HCT116 (cell line): ENCODE measurements at regions not wholly inside any gene's neighbourhood (a gene's known extent, or its start where the extent isn't known, plus 50 kb on each side); places are given as distances from the start of the nearest gene placed in this dataset.

Experiments
- ATF3 ChIP-seq: IDR thresholded peaks from 2 replicates; pipeline ENCODE4 v1.6.1; 2012
- CEBPB ChIP-seq: IDR thresholded peaks from 2 replicates; pipeline ENCODE4 v1.6.1; 2012; ENCODE audit warnings: low read depth
- CTCF ChIP-seq, 3 experiments: fragments of 200-600 bp in 1 of 3; sonication (generic) in 1 of 3; IDR thresholded peaks in 2 of 3; conservative IDR thresholded peaks in 1 of 3; 2 replicates each; pipeline ENCODE4 v1.5.1; 2012 to 2017; ENCODE audit warnings: low read depth in 2 of 3, low read length in 2 of 3, antibody characterized with exemption in 1 of 3, borderline replicate concordance in 1 of 3, control low read depth in 1 of 3, mild to moderate bottlenecking in 1 of 3, mixed read lengths in 1 of 3, mixed run types in 1 of 3, moderate library complexity in 1 of 3; ENCODE audit not compliant: insufficient read depth in 1 of 3
- EZH2 ChIP-seq: fragments of 200-600 bp; sonication (generic); IDR thresholded peaks from 2 replicates; pipeline ENCODE4 v1.6.1; 2017; ENCODE audit warnings: antibody characterized with exemption, mixed run types
- MAX ChIP-seq: IDR thresholded peaks from 2 replicates; pipeline ENCODE4 v1.6.1; 2012
- POLR2A ChIP-seq: IDR thresholded peaks from 2 replicates; pipeline ENCODE4 v1.7.0; 2011; ENCODE audit warnings: borderline replicate concordance; ENCODE audit not compliant: insufficient read depth, insufficient read length; ENCODE audit errors: extremely low read depth
- POLR2AphosphoS5 ChIP-seq: IDR thresholded peaks from 2 replicates; pipeline ENCODE4 v1.6.1; 2011; ENCODE audit warnings: mild to moderate bottlenecking, low read depth, low read length, moderate library complexity
- RAD21 ChIP-seq: IDR thresholded peaks from 2 replicates; pipeline ENCODE4 v1.6.1; 2012; ENCODE audit warnings: low read depth, mild to moderate bottlenecking
- REST ChIP-seq: IDR thresholded peaks from 2 replicates; pipeline ENCODE4 v1.6.1; 2012; ENCODE audit warnings: low read depth
- SRF ChIP-seq: IDR thresholded peaks from 2 replicates; pipeline ENCODE4 v1.6.1; 2012; ENCODE audit warnings: low read depth
- ZBTB33 ChIP-seq: IDR thresholded peaks from 2 replicates; pipeline ENCODE4 v1.6.1; 2011; ENCODE audit warnings: mild to moderate bottlenecking, low read length, moderate library complexity; ENCODE audit not compliant: insufficient replicate concordance; ENCODE audit errors: extremely low read depth
- ZFX ChIP-seq: fragments of 450-650 bp; IDR thresholded peaks from 2 replicates; pipeline ENCODE4 v1.6.1; 2017
- ZNF274 ChIP-seq: fragments of 200-500 bp; sonication (Bioruptor generic); IDR thresholded peaks from 2 replicates; pipeline ENCODE4 v1.6.1; 2014; ENCODE audit warnings: mild to moderate bottlenecking, low read depth, low read length, inconsistent platforms

- TF ChIP-seq MAX = no peak
- TF ChIP-seq ZNF274 = no peak
- TF ChIP-seq CTCF (IDR thresholded peaks at IDR 0.05 in 2 of 3, conservative IDR thresholded peaks at IDR 0.05 in 1 of 3; ENCODE audit: borderline replicate concordance in 1 of 3, insufficient read depth in 1 of 3, low read depth in 2 of 3, low read length in 2 of 3) = no peak
- TF ChIP-seq EZH2 = no peak
- TF ChIP-seq ZBTB33 = no peak
- no peak for TF ChIP-seq POLR2A
- TF ChIP-seq CEBPB = no peak
- TF ChIP-seq ATF3 = no peak
- no peak for TF ChIP-seq REST
- no peak for TF ChIP-seq ZFX
- TF ChIP-seq SRF = no peak
- TF ChIP-seq RAD21 = no peak
- TF ChIP-seq POLR2AphosphoS5 = no peak
Measured at GRCh38 chr1:199122085-199122484, 483.2 kb downstream of the PTPRC start.
